GM13977 (cell line): ENCODE measurements at regions not wholly inside any gene's neighbourhood (a gene's known extent, or its start where the extent isn't known, plus 50 kb on each side); places are given as distances from the start of the nearest gene placed in this dataset.
"Not testable (repeated sequence)": the region's sequence is repeated elsewhere in the genome, so short reads cannot be mapped to it uniquely, and the experiment has no call there.

Experiments
- DNase-seq: peaks from one replicate; pipeline ENCODE4 v3.0.0; 2012; ENCODE audit warnings: low spot score
- CTCF ChIP-seq: IDR thresholded peaks from 2 replicates; pipeline ENCODE4 v1.5.1; 2012; ENCODE audit warnings: mild to moderate bottlenecking, control low read depth; ENCODE audit not compliant: insufficient read depth; ENCODE audit errors: extremely low read depth, missing control alignments
- in situ Hi-C: fragments of 300-500 bp; cut with MboI; formaldehyde crosslinking; loops from one replicate; pipeline ENCODE4 v1.12.0; 2022; ENCODE audit warnings: low sequenced_read_pairs, low pct_unique_long_range_greater_than_20kb, mixed read lengths, inconsistent platforms; ENCODE audit not compliant: unreplicated experiment

- DNase-seq = no peak
- in situ Hi-C loops = no loop called here
These were observed 197.0 kb upstream of the NMUR2 start for GRCh38 chr5:152601806-152602732.

DNA sequence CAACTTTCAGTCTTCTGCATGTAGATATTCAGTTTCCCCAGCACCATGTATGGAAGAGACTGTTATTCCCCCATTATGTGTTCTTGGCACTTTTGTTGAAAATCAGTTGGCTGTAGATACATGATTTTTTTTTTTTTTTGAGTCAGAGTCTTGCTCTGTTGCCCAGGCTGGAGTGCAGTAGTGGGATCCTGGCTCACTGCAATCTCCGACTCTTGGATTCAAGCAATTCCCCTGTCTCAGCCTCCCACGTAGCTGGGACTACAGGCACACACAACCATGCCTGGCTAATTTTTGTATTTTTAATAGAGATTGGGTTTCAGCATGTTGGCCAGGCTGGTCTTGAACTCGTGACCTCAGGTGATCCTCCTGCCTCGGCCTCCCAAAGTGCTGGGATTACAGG lies 201.0 kb upstream of the NMUR2 start:
- in situ Hi-C loops, DNase-seq: not testable (repeated sequence)

More at GRCh38 chr5:152601806-152602732, 197.0 kb upstream of the NMUR2 start:
- TF ChIP-seq CTCF = no peak

DNA sequence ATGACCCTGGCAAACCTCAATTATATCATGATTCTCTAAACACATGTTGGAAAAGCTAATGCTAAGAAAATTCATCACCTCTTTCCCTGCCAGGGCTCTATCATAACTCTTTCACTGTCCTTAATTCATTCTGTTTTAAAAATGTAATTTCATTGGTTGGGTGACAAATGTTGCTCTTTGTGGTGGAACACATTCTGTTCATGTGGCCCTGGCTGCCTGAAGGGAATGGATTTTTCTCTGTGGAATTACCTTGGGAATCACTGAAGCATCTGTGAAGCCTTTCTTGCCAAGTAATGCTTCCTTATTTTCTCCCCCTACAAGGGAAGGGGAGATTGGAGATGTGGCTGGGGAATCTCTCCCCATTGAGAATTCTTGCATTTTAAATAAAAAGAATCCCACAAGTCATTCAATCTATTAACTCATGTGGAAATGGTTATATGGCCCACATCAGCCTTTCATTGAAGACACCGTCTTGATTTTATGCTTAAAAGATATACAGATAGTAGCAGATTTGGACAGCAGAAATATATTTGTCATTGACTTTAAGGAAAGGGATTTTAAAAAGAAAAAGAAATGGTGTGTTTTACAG lies 201.8 kb upstream of the NMUR2 start:
- no peak for TF ChIP-seq CTCF
- in situ Hi-C loops = no loop called here
- DNase-seq = no peak

DNA sequence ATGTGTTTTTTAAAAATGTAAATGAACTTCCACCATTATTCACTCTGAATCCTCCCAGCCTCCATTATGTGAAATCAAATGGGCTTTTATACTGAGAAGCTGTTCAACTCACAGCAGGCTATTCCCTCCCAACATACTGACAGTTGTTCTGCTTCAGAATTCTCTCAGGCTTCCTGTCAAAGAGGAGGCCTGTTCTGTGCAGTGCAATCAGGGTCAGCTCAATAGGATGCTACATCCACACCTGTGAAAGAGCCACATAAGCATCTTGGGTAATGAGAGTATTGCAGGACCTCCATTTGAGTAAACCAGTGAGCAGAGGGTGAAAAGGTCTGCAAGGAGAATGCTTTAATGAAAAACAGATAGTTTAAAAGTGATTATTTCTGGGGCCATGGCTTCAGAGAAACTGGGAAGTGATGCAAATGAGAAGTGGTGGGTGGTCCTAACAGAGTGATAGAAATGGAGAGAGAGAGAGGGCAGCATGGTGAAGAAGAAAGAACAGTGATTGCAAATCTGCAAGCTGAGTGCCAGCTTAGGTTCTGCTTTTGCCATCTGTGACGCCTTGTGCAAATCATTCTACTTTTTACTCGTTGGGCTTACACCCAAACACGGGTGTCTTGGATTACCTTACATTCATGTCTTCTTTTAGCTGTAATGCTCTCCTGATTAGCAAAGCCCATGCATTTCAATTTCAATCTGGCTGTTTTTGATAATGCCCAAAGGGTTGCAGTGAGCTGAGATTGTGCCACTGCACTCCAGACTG lies 202.5 kb upstream of the NMUR2 start:
- in situ Hi-C loops = no loop called here
- no peak for TF ChIP-seq CTCF
- DNase-seq = no peak

DNA sequence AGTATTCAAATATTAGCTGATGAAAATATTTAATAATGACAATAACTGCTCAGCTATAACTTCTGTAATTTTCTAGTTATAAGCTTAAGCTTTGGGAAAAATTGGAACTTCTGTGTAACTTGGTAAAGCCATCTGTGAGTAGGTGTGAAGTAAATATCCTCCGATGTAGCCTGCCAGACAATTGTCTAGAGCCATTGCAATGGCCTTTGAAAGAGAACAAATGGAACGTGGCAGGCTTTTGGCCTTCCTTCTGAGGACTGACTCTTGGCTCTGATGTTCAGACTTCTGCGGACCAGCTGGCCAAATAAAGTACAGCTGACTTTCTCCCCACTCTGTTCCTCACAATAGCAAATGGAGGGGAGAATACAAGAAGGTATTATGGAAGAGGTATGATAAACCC lies 203.4 kb upstream of the NMUR2 start:
- DNase-seq = no peak
- TF ChIP-seq CTCF = no peak
- in situ Hi-C loops = no loop called here

DNA sequence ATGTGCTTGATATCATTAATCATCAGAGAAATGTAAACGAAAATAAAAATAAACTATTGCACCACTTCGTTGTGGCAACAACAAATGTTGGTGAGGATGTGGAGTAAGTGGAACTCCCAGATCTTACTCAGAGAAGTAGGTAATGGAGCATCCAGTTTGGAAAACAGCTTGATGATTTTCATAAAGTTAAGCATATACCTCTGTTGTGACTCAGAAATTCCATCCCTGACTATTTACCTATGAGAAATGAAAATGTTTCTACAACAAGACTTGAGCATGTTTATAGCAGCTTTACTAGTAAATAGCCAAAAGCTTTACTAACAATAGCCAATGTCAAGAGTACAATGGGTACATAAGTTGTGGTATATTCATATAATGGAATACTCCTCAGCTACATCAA lies 214.7 kb upstream of the NMUR2 start:
- no peak for DNase-seq
- TF ChIP-seq CTCF = no peak
- in situ Hi-C loops = no loop called here
